Astrocyte (in vitro differentiated cells and primary cell): ENCODE measurements at regions not wholly inside any gene's neighbourhood (a gene's known extent, or its start where the extent isn't known, plus 50 kb on each side); places are given as distances from the start of the nearest gene placed in this dataset.
A peak's percentile ranks its signal among the peaks of the same experiment; 100 is the strongest.

Experiments used
- DNase-seq: peaks from one replicate; pipeline ENCODE4 v3.0.0-alpha.2; 2010; ENCODE audit warnings: low read depth
- FAIRE-seq: peaks from 2 replicates; lab custom pipeline; 2011; peaks lifted over from hg19 to GRCh38; lab: Jason Lieb, UNC
- H2AFZ ChIP-seq: 2 replicates; pipeline ENCODE4 v1.6.0; 2012; ENCODE audit warnings: low read depth, low read length, inconsistent platforms
- H3K27ac ChIP-seq: 2 replicates; pipeline ENCODE4 v1.5.1; 2011; ENCODE audit warnings: low read depth, low read length, inconsistent platforms
- H3K27me3 ChIP-seq: 2 replicates; pipeline ENCODE4 v1.6.0; 2011; ENCODE audit warnings: low read length, inconsistent platforms; ENCODE audit not compliant: insufficient read depth
- H3K36me3 ChIP-seq: 2 replicates; pipeline ENCODE4 v1.5.1; 2011; ENCODE audit warnings: low read length, inconsistent platforms; ENCODE audit not compliant: insufficient read depth
- H3K4me1 ChIP-seq: 2 replicates; pipeline ENCODE4 v1.5.1; 2011; ENCODE audit warnings: low read length, inconsistent platforms; ENCODE audit not compliant: insufficient read depth
- H3K4me2 ChIP-seq: 2 replicates; pipeline ENCODE4 v1.6.0; 2012; ENCODE audit warnings: low read length, inconsistent platforms
- H3K4me3 ChIP-seq: 2 replicates; pipeline ENCODE4 v1.5.1; 2011; ENCODE audit warnings: low read depth, mild to moderate bottlenecking, low read length, inconsistent platforms; ENCODE audit not compliant: insufficient read depth
- H3K79me2 ChIP-seq: 2 replicates; pipeline ENCODE4 v1.6.0; 2012; ENCODE audit warnings: mild to moderate bottlenecking, low read length, inconsistent platforms; ENCODE audit not compliant: insufficient read depth
- H3K9ac ChIP-seq: 2 replicates; pipeline ENCODE4 v1.6.0; 2012; ENCODE audit warnings: mild to moderate bottlenecking, low read length, inconsistent platforms
- H3K9me3 ChIP-seq: 2 replicates; pipeline ENCODE4 v1.5.1; 2012; ENCODE audit warnings: low read depth, mild to moderate bottlenecking, low read length, inconsistent platforms; ENCODE audit not compliant: insufficient read depth
- H4K20me1 ChIP-seq: 2 replicates; pipeline ENCODE4 v1.6.0; 2012; ENCODE audit warnings: low read length, inconsistent platforms; ENCODE audit not compliant: insufficient read depth
- H3K27ac Mint-ChIP-seq: one replicate; pipeline ENCODE4 v1.8.0; 2021; ENCODE audit warnings: mild to moderate bottlenecking, mixed read lengths; ENCODE audit not compliant: unreplicated experiment
- H3K27me3 Mint-ChIP-seq: one replicate; pipeline ENCODE4 v1.8.0; 2021; ENCODE audit warnings: low read depth, mixed read lengths; ENCODE audit not compliant: unreplicated experiment
- H3K36me3 Mint-ChIP-seq: one replicate; pipeline ENCODE4 v1.8.0; 2021; ENCODE audit warnings: low read depth, mixed read lengths; ENCODE audit not compliant: unreplicated experiment
- H3K4me1 Mint-ChIP-seq: one replicate; pipeline ENCODE4 v1.8.0; 2021; ENCODE audit warnings: low read depth, mixed read lengths; ENCODE audit not compliant: unreplicated experiment
- H3K4me3 Mint-ChIP-seq: one replicate; pipeline ENCODE4 v1.8.0; 2021; ENCODE audit warnings: mild to moderate bottlenecking, moderate library complexity, mixed read lengths; ENCODE audit not compliant: unreplicated experiment
- H3K9me3 Mint-ChIP-seq: one replicate; pipeline ENCODE4 v1.8.0; 2021; ENCODE audit warnings: mild to moderate bottlenecking, mixed read lengths; ENCODE audit not compliant: unreplicated experiment
- CTCF ChIP-seq: IDR thresholded peaks from 2 replicates; pipeline ENCODE4 v1.5.1; 2011; ENCODE audit warnings: low read depth, mild to moderate bottlenecking, inconsistent platforms, low read length, moderate library complexity; ENCODE audit not compliant: insufficient read depth
- EZH2 ChIP-seq: IDR thresholded peaks from 2 replicates; pipeline ENCODE4 v1.6.1; 2012; ENCODE audit warnings: mild to moderate bottlenecking, low read length, inconsistent platforms; ENCODE audit not compliant: insufficient read depth

- Mint-ChIP-seq H3K4me3 (no peak overlapping the region), H3K27ac (no peak overlapping the region), H3K4me1 (peaks cover 8% of the 10 kb centered on the region), H3K9me3 (peaks cover 3% of the 10 kb centered on the region), H3K36me3 (no peaks in the 10 kb centered on the region), H3K27me3 (no peaks in the 10 kb centered on the region)
- H3K79me2 ChIP-seq: no peaks in the 10 kb centered on the region
- H3K4me1 ChIP-seq: no peaks in the 10 kb centered on the region
- no peak for FAIRE-seq
- no peaks in the 10 kb centered on the region for H4K20me1 ChIP-seq
- no peaks in the 10 kb centered on the region for H3K36me3 ChIP-seq
- H2AFZ ChIP-seq: no peak overlapping the region
- no peak for TF ChIP-seq EZH2
- no peak for TF ChIP-seq CTCF
- no peaks in the 10 kb centered on the region for H3K27me3 ChIP-seq
- H3K4me2 ChIP-seq: no peak overlapping the region
- no peak for DNase-seq
- H3K27ac ChIP-seq: no peak overlapping the region
- H3K9ac ChIP-seq: no peak overlapping the region
- H3K4me3 ChIP-seq: no peak overlapping the region
- H3K9me3 ChIP-seq: no peaks in the 10 kb centered on the region
These were observed 179.3 kb downstream of the PTN start for GRCh38 chr7:137164251-137164650.

DNA sequence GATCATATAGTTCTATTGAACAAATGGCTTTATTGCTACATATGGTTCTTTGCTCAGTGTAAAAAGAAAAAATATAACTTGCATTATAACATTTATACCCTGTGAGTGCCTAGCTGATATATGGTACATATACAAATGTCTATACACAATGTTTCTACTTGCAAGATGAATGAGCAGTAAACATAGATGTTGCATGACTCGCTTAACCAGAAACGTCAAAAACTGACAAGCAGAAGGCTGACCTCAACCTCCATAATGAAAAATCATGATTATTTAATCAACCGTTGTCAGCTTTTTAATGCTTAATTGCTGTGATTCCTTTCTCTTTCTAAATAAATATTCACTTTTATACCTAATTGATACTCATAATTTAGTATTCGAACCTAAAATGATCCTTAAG, 183.3 kb downstream of the PTN start:
- TF ChIP-seq CTCF (no peak), EZH2 (no peak)
- H2AFZ ChIP-seq: no peak overlapping the region
- H3K36me3 Mint-ChIP-seq: no peaks in the 10 kb centered on the region
- H3K9me3 ChIP-seq: no peaks in the 10 kb centered on the region
- H3K4me1 Mint-ChIP-seq: no peaks in the 10 kb centered on the region
- no peak for FAIRE-seq
- H4K20me1 ChIP-seq: no peaks in the 10 kb centered on the region
- H3K27ac ChIP-seq: no peak overlapping the region
- no peak overlapping the region for H3K4me3 Mint-ChIP-seq
- H3K9ac ChIP-seq: no peak overlapping the region
- H3K27ac Mint-ChIP-seq: no peak overlapping the region
- no peak overlapping the region for H3K4me3 ChIP-seq
- no peaks in the 10 kb centered on the region for H3K36me3 ChIP-seq
- no peaks in the 10 kb centered on the region for H3K27me3 ChIP-seq
- H3K79me2 ChIP-seq: no peaks in the 10 kb centered on the region
- no peaks in the 10 kb centered on the region for H3K27me3 Mint-ChIP-seq
- DNase-seq: peak; percentile 48
- no peaks in the 10 kb centered on the region for H3K9me3 Mint-ChIP-seq
- H3K4me1 ChIP-seq: no peaks in the 10 kb centered on the region
- no peak overlapping the region for H3K4me2 ChIP-seq

DNA sequence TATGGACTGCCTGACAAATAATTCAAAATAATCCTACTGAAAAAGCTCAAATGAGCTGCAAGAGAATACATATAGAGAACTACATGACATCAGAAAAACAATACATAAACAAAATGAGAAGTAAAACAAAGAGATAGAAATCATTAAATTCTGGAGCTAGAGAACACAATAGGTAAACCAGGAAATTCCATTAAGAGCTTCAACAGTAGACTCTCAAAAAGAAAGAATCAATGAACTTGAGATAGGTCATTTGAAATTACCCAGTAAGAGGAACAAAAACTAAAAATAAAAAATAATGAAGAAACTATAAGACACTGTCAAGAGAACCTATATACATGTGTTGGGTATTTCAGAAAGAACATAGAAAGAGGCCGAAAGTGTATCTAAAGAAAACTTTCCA, 186.3 kb downstream of the PTN start:
- Histone ChIP-seq H3K4me3 (no peak overlapping the region), H3K27ac (no peak overlapping the region), H3K9me3 (no peaks in the 10 kb centered on the region), H3K9ac (no peak overlapping the region), H3K4me2 (no peak overlapping the region), H3K4me1 (no peaks in the 10 kb centered on the region), H3K79me2 (no peaks in the 10 kb centered on the region), H2AFZ (no peak overlapping the region), H3K27me3 (no peaks in the 10 kb centered on the region), H3K36me3 (no peaks in the 10 kb centered on the region), H4K20me1 (no peaks in the 10 kb centered on the region)
- no peaks in the 10 kb centered on the region for H3K9me3 Mint-ChIP-seq
- DNase-seq (no peak), FAIRE-seq (no peak)
- no peaks in the 10 kb centered on the region for H3K36me3 Mint-ChIP-seq
- H3K27ac Mint-ChIP-seq: no peak overlapping the region
- H3K4me3 Mint-ChIP-seq: no peak overlapping the region
- no peaks in the 10 kb centered on the region for H3K27me3 Mint-ChIP-seq
- no peak for TF ChIP-seq CTCF
- H3K4me1 Mint-ChIP-seq: no peaks in the 10 kb centered on the region
